NT2/D1 (cell line): ENCODE measurements at regions not wholly inside any gene's neighbourhood (a gene's known extent, or its start where the extent isn't known, plus 50 kb on each side); places are given as distances from the start of the nearest gene placed in this dataset.

Experiments
- DNase-seq: peaks from one replicate; pipeline ENCODE4 v3.0.0-alpha.2; 2011; ENCODE audit warnings: low read depth, low spot score
- H3K27me3 ChIP-seq: 2 replicates; pipeline ENCODE4 v1.6.0; 2011; ENCODE audit warnings: mild to moderate bottlenecking; ENCODE audit not compliant: insufficient read length, insufficient read depth
- H3K36me3 ChIP-seq: 2 replicates; pipeline ENCODE4 v1.6.1; 2011; ENCODE audit warnings: mild to moderate bottlenecking, low read length, mixed read lengths; ENCODE audit not compliant: insufficient read depth, insufficient read length
- H3K4me1 ChIP-seq: 2 replicates; pipeline ENCODE4 v1.5.1; 2011; ENCODE audit not compliant: insufficient read depth, insufficient read length
- H3K4me3 ChIP-seq: 2 replicates; pipeline ENCODE4 v1.5.1; 2011; ENCODE audit warnings: low read depth; ENCODE audit not compliant: insufficient read length
- H3K9ac ChIP-seq: 2 replicates; pipeline ENCODE4 v1.6.0; 2011; ENCODE audit warnings: low read depth; ENCODE audit not compliant: insufficient read length
- H3K9me3 ChIP-seq: 2 replicates; pipeline ENCODE4 v1.5.1; 2011; ENCODE audit warnings: mild to moderate bottlenecking, low read length; ENCODE audit not compliant: insufficient read depth
- SUZ12 ChIP-seq: IDR thresholded peaks from 2 replicates; pipeline ENCODE4 v1.6.1; 2011; ENCODE audit not compliant: insufficient read length, insufficient read depth; ENCODE audit errors: extremely low read depth
- YY1 ChIP-seq: IDR thresholded peaks from 2 replicates; pipeline ENCODE4 v1.6.1; 2011; ENCODE audit not compliant: insufficient read length, insufficient read depth
- ZNF274 ChIP-seq: IDR thresholded peaks from 2 replicates; pipeline ENCODE4 v1.6.1; 2011; ENCODE audit warnings: mild to moderate bottlenecking, low read depth, low read length

- no peak for DNase-seq
- H3K36me3 ChIP-seq: no peaks in the 10 kb centered on the region
- no peaks in the 10 kb centered on the region for H3K27me3 ChIP-seq
- no peak for TF ChIP-seq ZNF274
- no peak for TF ChIP-seq YY1
- TF ChIP-seq SUZ12: no peak
- no peak overlapping the region for H3K9ac ChIP-seq
- H3K4me1 ChIP-seq: no peaks in the 10 kb centered on the region
- peaks cover 11% of the 10 kb centered on the region; the same call in 1 of the 2 replicates for H3K9me3 ChIP-seq
- H3K4me3 ChIP-seq: no peak overlapping the region
Observed at GRCh38 chr1:239892602-239893001, 199.1 kb upstream of the FMN2 start.

- no peaks in the 10 kb centered on the region for H3K4me1 ChIP-seq
Observed at GRCh38 chr1:239893127-239893731, 198.5 kb upstream of the FMN2 start.

GRCh38 chr1:239896569-239896968 is 195.1 kb upstream of the FMN2 start:
- H3K27me3 ChIP-seq: no peaks in the 10 kb centered on the region
- no peaks in the 10 kb centered on the region for H3K36me3 ChIP-seq
- TF ChIP-seq ZNF274: no peak
- no peak for TF ChIP-seq SUZ12
- no peak for TF ChIP-seq YY1
- DNase-seq: no peak
- H3K4me3 ChIP-seq: no peak overlapping the region
- H3K9me3 ChIP-seq: 0 out of 2 replicates have a peak, but pooled peaks cover 4% of the 10 kb centered on the region
- H3K9ac ChIP-seq: no peak overlapping the region
- no peaks in the 10 kb centered on the region for H3K4me1 ChIP-seq

More at GRCh38 chr1:239893127-239893731, 198.5 kb upstream of the FMN2 start:
- Histone ChIP-seq H3K4me3 (no peak overlapping the region), H3K27me3 (no peaks in the 10 kb centered on the region), H3K9me3 (peaks cover 6% of the 10 kb centered on the region; the same call in 1 of the 2 replicates), H3K36me3 (no peaks in the 10 kb centered on the region), H3K9ac (no peak overlapping the region)
- no peak for DNase-seq
- TF ChIP-seq ZNF274: no peak
- no peak for TF ChIP-seq YY1
- TF ChIP-seq SUZ12: no peak

GRCh38 chr1:239896980-239897379 is 194.7 kb upstream of the FMN2 start:
- Histone ChIP-seq H3K36me3 (no peaks in the 10 kb centered on the region), H3K4me3 (no peak overlapping the region), H3K27me3 (no peaks in the 10 kb centered on the region), H3K9me3 (0 out of 2 replicates have a peak, but pooled peaks cover 4% of the 10 kb centered on the region), H3K9ac (no peak overlapping the region), H3K4me1 (no peaks in the 10 kb centered on the region)
- no peak for TF ChIP-seq ZNF274
- no peak for TF ChIP-seq SUZ12
- no peak for TF ChIP-seq YY1
- no peak for DNase-seq

- no peak overlapping the region for H3K4me3 ChIP-seq
- no peaks in the 10 kb centered on the region for H3K36me3 ChIP-seq
Observed at GRCh38 chr1:239897458-239897857, 194.2 kb upstream of the FMN2 start.

GRCh38 chr1:239898062-239898730 is 193.5 kb upstream of the FMN2 start:
- no peak overlapping the region for H3K9ac ChIP-seq
- no peaks in the 10 kb centered on the region for H3K36me3 ChIP-seq
- DNase-seq: peak; percentile 89
- no peak overlapping the region for H3K4me3 ChIP-seq
- no peaks in the 10 kb centered on the region for H3K4me1 ChIP-seq
- TF ChIP-seq YY1 (no peak), ZNF274 (no peak), SUZ12 (no peak)
- H3K9me3 ChIP-seq: 0 out of 2 replicates have a peak, but pooled peaks cover 4% of the 10 kb centered on the region
- no peaks in the 10 kb centered on the region for H3K27me3 ChIP-seq

More at GRCh38 chr1:239897458-239897857, 194.2 kb upstream of the FMN2 start:
- Histone ChIP-seq H3K27me3 (no peaks in the 10 kb centered on the region), H3K4me1 (no peaks in the 10 kb centered on the region), H3K9ac (no peak overlapping the region), H3K9me3 (0 out of 2 replicates have a peak, but pooled peaks cover 4% of the 10 kb centered on the region)
- TF ChIP-seq ZNF274 (no peak), SUZ12 (no peak), YY1 (no peak)
- DNase-seq: no peak

- H3K27me3 ChIP-seq: no peaks in the 10 kb centered on the region
- no peak overlapping the region for H3K9ac ChIP-seq
- 0 out of 2 replicates have a peak, but pooled peaks cover 4% of the 10 kb centered on the region for H3K9me3 ChIP-seq
- H3K4me1 ChIP-seq: no peaks in the 10 kb centered on the region
- no peak overlapping the region for H3K4me3 ChIP-seq
- H3K36me3 ChIP-seq: no peaks in the 10 kb centered on the region
- TF ChIP-seq SUZ12 (no peak), ZNF274 (no peak)
- no peak for DNase-seq
Observed at GRCh38 chr1:239899747-239900146, 191.9 kb upstream of the FMN2 start.
